IPS-18c (cell line): ENCODE measurements at regions not wholly inside any gene's neighbourhood (a gene's known extent, or its start where the extent isn't known, plus 50 kb on each side); places are given as distances from the start of the nearest gene placed in this dataset.

Experiments used
- H3K4me3 ChIP-seq: 2 replicates; pipeline ENCODE4 v1.7.0; 2013; ENCODE audit warnings: low read depth, mild to moderate bottlenecking, low read length, moderate library complexity; ENCODE audit not compliant: insufficient read depth
- H3K9me3 ChIP-seq: one replicate; pipeline ENCODE4 v1.6.1; 2013; ENCODE audit warnings: mild to moderate bottlenecking, low read length, moderate library complexity; ENCODE audit not compliant: control insufficient read depth, insufficient read depth

DNA sequence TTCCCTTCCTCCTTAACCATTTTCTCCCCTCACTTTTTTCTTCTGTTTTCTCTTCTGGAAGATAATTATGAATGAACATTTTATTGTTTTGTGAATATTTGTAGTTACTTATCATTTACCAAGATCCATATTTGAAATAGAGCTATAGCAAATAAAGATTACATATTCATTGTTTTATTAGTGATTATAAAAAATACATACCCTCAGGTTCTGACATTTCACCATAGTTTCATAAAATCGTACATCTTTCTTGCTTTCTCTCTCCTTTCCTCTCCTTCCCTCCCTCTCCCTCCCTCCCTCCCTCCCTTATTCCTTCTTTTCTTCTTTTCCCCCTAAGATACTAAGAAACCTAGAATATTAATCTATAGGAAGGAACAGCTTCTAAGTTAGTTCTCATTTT is 410.9 kb upstream of the GOLIM4 start:
- no peak overlapping the region for H3K4me3 ChIP-seq
- H3K9me3 ChIP-seq = no peaks in the 10 kb centered on the region

DNA sequence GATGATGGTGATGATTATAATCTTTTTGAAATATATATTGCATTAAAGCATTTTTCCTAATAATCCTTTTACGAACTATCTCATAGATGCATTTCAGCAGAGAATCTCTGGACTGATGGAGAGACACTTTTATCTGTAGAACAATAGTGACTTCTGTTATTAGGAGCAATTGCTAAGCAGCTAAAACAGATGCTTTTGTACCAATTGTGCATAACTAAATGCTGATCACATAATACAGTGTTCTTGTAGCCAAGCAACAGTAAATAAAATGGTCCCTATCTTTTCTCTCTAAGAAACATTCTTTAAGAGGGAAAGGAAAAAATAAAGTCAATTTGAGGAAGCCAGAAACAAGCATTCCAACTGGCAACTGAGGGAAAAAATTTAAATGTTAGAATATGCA is 405.8 kb upstream of the GOLIM4 start:
- Histone ChIP-seq H3K4me3 (no peak overlapping the region), H3K9me3 (no peaks in the 10 kb centered on the region)

DNA sequence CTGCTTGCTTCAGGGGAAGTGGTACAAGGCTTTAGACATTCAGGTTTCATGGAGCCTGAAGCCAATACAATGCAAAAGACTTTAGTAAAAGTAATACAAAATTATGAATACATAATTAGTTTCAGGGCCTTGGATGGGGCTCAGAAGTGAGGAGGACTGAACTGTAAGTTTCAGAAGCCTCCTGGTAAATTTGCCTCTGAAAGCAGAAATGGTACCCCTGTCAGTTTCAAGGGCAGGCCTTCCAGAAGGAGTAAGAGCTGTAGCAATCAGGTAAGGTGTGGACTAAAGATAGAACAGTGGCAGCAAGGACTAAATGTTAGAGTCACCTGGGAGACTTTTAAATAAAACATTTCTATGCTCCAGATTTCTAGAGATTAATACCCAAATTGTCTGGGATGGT is 402.5 kb upstream of the GOLIM4 start:
- Histone ChIP-seq H3K9me3 (no peaks in the 10 kb centered on the region), H3K4me3 (no peak overlapping the region)

DNA sequence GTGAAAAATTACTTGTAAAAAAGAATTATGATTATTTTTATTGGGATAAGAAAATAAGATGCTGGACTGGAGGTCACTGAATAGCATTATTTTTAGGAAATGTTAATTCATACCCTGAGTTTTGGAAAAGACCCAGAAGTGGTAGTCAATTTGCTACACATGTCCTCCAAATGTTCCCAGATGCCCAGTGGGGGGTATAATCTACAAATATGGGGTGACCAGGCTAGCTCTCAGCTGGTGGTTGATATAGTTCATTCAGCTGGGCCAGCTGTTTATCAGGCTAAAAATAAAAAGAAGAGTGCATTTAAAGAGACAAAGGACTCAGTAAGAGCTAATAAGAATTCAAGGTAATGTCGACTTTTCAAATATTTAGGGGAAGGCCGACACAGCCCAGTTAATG is 402.0 kb upstream of the GOLIM4 start:
- H3K9me3 ChIP-seq = no peaks in the 10 kb centered on the region
- no peak overlapping the region for H3K4me3 ChIP-seq

DNA sequence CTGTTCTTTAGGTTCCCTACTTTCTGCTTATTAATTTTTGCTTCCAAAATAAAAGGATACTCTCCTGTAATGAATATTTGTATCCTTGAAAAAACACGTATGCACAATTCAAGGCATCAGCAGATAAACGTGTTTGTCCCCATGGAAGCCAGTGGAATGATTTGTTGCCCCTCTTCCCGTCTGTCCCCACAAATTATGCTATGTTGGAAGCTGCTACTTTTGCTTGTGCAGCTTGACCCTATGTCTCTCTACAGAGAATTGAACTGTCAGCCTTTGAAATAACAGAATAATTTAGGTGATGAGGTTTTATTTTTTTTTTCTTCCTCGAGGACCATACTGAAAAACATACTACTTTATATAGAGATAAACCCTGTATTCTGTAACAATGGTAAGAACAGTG is 401.5 kb upstream of the GOLIM4 start:
- no peak overlapping the region for H3K4me3 ChIP-seq
- no peaks in the 10 kb centered on the region for H3K9me3 ChIP-seq

DNA sequence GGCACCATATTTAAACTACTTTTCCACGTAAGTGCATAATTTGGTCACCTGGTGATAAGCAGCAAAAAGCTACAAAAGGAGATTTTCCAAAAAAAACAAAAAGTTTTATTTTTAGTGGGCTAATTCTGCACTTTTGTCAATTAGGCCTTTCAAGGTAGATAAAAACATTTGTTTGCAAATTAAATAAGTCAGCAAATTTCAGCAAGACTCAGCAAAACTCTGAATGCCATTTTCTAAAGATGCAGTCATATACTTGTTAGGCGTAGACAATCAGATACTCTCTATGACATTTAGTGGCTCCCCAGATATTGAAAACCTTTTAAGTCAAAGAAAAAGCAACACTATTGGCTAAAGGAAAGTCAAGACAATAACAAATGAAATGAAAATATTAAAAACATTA is 400.2 kb upstream of the GOLIM4 start:
- Histone ChIP-seq H3K9me3 (no peaks in the 10 kb centered on the region), H3K4me3 (no peak overlapping the region)

DNA sequence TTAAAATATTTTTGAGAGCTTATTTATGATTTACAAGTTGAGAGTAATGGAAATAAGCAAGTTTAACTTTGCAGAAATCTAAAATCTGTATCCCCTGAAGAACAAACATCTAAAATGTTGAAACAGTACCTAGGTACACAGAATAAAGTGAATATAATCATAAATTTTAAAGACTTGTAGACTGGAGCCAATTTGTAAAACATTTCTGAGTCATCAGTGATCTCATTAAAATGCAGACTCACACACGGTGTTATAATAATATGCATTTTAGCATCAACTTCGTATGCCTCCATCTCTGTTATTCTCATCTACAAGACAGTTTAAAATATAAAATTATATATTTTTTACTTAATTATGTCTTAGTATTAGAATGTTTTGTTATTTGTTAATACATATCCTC is 399.5 kb upstream of the GOLIM4 start:
- Histone ChIP-seq H3K9me3 (no peaks in the 10 kb centered on the region), H3K4me3 (no peak overlapping the region)

DNA sequence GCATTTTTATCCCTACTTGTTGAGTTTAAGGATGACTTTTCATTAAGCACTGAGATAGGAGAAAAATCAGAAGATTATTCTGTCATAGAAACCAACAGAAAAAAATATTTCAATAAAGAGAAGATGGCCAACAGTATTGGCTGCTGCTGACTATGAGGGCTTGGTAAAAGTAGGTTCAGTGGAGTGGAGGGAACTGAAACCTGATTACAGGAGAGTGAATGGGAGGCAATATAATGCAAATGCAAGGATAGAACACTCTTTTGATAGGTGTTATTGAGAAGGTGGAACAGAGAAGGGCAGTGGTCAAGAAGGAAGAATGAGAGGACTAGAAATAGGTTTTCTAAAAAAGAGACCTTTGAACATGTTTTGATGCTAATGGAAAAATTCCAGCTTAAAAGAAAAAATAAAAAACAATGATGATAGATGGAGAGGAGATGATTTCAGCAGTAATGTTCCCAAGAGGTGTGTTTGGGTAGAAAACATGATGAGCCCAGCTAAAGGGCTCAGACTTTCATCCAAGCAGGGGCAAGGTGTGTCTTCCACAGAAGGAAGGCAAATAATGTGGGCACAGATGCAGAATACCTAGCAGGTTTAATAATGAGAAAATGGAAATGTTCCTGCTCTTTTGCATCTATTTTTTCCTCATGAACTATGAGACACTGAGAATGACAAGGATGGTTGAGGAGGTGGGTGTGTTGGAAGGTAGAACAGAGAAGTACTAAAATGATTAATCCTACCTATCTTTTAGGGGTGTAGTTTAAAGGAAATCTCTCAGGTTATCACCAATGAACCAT is 397.9 kb upstream of the GOLIM4 start:
- H3K9me3 ChIP-seq = no peaks in the 10 kb centered on the region

DNA sequence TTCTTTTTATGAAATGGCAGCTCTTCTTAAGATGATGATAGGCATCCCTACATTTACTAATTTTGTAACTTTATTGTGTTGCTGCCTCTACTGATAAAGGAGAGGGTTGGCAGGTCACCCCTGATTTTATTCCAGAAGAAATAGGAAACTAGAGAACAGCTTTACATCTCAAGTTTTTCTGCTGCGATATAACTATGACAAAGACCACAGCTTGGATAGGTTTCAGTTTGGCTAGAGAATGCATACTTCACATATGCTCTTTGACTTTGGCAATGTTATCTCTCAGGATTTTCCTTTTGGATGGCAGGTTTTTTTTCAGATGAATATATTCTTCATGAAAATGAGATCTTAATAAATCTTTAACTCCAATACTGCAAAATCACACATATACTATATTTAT is 395.3 kb upstream of the GOLIM4 start:
- Histone ChIP-seq H3K9me3 (no peaks in the 10 kb centered on the region), H3K4me3 (no peak overlapping the region)

More for the DNA sequence above, 397.9 kb upstream of the GOLIM4 start:
- no peak overlapping the region for H3K4me3 ChIP-seq

DNA sequence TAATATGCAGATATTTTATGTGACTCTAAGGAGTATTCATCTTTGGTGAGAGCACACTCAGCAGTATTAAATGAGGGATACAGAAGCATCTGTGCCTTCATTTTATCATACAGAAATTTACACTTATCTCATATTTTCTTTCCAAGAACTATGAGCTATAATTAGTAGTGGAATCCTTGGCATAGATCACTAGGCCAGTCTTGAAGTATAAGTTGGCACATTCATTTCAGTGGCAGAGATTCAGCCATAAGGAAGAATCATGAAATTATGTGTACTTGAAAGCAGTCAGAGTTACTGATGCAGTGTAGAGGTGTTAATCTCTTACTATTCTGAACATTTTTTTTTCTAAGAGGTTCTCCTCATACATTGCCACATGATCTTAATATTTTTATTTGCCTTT is 393.6 kb upstream of the GOLIM4 start:
- Histone ChIP-seq H3K4me3 (no peak overlapping the region), H3K9me3 (no peaks in the 10 kb centered on the region)

DNA sequence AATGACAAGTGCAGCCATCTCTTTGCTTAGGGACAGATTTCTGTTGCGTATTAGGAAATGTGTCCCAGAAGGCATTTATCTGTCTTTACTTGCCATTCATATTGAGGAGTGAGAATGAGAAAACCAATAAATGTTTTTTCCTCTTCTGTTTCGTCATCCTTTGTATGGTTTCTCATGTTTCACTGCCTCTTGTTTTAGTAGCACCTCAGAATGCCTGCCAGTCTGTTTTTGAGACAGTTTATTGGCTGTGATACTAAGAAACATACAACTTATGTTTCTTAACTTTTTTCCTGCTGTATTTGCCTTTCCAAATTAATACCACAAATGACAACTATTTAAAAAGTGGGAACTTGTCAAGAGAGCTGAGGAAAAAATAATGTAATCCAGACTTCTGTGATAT is 390.2 kb upstream of the GOLIM4 start:
- no peaks in the 10 kb centered on the region for H3K9me3 ChIP-seq
- no peak overlapping the region for H3K4me3 ChIP-seq

DNA sequence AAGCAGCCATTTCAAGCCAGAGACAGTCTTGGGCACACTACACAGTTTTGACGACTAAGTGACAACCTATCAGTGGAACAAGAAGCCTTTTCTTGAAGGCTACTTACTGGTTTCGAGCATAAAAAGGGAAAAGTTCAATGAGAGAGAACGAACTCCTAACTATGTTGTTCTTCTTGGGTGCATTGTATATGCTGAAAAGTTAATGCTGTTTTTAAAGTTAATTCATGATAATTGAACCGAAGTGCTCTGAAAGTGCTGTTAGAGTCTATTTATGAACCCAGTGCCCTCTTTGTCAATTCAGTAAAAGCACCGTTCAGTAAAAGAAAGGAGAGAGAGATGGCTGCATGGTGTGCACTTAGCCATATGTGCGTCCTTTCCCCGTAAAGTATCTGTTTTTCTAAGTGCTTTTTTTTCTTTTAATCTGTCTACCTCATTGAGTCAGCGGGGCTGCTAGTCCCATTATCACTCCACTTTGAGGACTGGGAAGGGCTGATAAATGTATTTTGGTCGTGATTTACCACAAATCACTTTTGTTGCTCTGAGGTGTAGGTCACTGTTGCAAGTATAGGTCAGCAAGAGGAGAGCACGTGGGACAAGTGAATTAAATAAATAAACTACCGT is 380.7 kb upstream of the GOLIM4 start:
- Histone ChIP-seq H3K9me3 (no peaks in the 10 kb centered on the region), H3K4me3 (no peak overlapping the region)

DNA sequence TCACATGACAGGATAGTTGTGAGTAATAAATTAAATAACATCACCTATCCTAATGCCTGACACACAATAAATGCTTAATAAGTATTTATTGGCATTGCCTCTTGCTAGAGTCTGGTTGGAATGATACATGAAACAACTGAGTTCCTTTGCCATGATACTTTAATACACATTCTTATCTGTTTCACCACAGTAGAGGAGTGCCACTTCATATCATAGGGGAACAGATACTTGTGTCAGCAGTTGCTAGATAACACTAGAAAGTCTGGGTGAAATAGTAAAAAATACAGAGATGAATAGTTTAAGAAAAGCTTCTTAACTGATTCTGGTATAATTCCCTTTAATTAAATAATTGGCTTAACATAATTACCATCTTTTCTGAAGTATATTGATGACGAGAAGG is 380.0 kb upstream of the GOLIM4 start:
- Histone ChIP-seq H3K4me3 (no peak overlapping the region), H3K9me3 (no peaks in the 10 kb centered on the region)

DNA sequence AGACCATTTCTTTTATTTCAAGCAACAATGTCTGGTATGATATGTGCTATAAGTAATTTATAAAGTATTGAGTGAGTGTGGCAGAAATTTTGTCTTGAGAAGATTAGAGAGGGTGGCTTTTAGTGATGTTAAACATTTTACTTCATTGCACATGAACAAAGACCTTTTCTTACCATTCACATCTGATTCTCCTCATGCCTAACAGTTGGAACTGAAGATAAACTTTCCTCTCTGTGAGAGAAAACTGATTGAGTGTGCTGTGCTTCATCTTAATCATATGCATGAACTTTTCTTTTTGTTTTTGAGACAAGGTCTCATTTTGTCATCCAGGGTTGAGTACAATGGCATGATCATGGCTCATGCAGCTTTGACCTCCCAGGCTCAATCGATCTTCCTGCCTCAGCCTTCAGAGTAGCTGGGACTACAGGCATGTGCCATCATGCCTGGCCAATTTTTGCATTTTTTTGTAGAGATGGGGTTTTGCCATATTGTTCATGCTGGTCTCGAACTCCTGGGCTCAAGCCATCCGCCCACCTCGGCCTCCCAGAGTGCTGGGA is 377.7 kb upstream of the GOLIM4 start:
- Histone ChIP-seq H3K4me3 (no peak overlapping the region), H3K9me3 (no peaks in the 10 kb centered on the region)

DNA sequence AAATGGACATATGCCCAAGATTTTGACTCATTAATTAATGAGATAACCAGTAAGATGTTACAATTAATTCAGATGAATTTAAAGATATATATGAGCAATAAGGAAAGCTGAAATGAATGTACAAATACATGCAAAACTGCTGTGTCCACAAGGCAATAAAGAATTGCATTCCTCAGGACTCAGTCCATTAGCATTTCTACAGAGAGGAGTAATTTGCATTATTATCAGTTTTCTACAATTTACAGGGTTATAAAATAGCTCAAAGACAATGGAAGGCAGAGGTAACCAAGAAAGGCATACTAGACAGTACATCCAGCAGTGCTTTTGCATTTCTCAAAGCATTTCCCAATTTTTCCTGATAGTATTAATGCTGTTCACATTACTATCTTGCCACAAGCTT is 377.1 kb upstream of the GOLIM4 start:
- H3K4me3 ChIP-seq = no peak overlapping the region
- no peaks in the 10 kb centered on the region for H3K9me3 ChIP-seq

DNA sequence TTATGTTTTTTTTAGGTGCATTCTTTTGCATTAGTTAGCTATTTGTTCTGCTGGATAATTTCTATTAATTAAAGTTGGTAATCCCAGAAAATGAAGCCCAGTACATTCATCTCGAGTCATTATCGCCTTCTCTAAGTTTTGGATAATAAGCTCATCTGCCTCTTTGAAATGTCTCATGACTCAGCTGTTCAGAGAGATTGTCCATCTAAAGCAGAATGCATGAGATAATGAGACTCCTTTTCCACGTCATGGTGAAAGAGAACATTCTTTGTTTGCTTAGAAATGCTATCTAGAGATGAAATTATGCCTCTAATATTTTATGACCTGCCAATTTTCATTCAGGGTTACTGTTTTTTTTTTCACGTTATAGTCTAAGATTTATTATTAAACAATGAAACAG is 374.7 kb upstream of the GOLIM4 start:
- no peak overlapping the region for H3K4me3 ChIP-seq
- H3K9me3 ChIP-seq = no peaks in the 10 kb centered on the region

DNA sequence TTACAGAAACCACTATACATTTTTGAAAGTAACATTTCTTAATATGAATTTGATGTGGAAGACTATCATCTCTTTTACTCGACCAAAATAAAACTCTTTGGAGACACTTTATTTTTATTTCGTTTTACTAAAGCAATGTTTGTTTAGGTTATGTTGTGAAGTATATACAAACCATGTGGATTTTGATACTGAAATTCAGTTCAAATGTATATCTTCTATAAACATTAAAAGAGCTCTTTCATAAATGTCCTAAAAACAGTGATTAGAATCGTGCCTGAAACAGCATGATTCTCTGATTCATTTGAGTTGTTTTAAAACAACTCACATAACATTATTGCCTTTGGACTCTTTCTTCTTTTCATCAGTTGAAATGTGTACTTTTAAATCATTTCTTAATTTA is 373.7 kb upstream of the GOLIM4 start:
- no peak overlapping the region for H3K4me3 ChIP-seq
- H3K9me3 ChIP-seq = no peaks in the 10 kb centered on the region

DNA sequence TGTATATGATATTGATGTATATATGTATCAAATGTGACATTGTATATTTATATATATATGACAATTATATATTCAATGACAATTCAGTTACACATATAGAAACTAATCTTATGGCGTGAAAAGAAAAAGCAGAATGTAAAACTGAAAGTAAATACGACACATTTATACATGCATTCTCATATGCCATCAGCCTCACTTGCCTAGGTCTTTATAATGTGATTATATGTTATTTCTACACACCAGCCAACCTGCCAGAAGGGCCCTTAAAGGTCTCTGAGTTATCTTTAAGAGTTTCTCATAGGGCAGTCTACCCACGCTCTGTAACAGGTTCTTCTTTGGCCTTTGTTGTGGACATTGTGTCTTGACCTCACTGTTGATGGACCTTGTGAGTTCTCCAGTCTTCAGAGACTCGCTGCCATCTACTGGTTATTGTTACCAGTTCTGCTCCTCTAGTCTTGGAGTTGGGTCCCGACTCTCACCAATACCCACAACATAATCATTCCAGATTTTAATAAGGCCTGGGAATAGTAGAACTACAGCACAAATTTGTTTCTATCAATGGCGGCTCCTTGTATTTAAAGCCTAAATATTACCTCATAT is 371.5 kb upstream of the GOLIM4 start:
- H3K4me3 ChIP-seq = no peak overlapping the region
- H3K9me3 ChIP-seq = no peaks in the 10 kb centered on the region
